ENCODE measurements at regions not wholly inside any gene's neighbourhood (a gene's known extent, or its start where the extent isn't known, plus 50 kb on each side); places are given as distances from the start of the nearest gene placed in this dataset.
"Not testable (repeated sequence)": the region's sequence is repeated elsewhere in the genome, so short reads cannot be mapped to it uniquely, and the experiment has no call there.

DNA sequence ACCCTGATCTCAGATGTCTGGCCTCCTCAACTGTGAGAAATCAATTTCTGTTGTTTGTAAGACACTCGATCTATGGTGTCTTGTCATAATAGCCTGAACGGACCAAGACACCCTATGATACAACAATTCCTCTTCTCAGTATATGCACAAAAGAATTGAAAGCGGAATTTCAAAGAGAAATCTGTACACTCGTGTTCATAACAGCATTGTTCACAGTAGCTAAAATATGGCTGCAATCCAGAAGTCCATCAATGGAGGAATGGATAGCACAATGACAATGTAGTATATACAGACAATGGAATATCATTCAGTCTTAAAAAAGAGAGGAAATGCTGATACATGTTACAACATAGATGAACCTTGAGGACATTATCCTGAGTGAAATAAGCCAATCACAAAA, 354.6 kb downstream of the SFMBT2 start:
- no peak for DNase-seq

DNA sequence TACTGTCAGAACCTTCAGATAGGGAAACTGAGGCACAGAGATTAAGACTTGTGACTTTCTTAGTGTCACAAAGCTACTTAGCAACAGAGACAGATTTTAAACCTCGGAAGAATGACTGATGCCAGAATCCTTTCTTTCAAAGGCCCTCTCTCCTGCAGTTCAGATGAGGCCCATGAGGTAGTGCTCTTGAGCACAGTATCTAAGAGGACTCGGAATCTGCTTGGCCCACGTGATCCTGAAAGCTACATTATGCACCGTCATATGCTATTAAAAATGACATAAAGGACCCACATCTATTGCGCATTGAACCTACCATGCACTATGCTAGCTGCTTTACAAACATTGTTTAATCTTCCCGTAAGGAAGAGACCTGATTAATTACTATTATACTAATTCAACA, 355.9 kb downstream of the SFMBT2 start:
- DNase-seq, result no peak

DNA sequence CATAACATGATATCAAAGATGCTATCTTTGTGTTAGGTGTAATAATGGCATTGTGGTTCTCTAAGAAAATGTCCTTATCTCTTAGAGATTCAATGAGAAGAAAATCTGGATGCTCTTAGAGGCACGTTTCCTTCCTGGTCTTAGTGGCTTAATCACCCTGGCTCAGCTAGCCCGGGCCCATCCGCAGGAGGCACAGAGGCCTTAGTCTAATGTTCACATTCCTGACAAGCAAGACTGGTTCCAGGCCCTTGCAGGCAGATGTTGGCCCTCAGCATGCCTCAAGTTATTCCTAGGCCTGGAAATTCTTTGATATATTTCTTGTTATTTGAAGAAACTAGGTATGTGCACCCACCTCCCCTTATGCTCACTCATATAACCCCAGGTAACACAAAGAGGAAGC, 357.6 kb downstream of the SFMBT2 start:
- no peak for DNase-seq

DNA sequence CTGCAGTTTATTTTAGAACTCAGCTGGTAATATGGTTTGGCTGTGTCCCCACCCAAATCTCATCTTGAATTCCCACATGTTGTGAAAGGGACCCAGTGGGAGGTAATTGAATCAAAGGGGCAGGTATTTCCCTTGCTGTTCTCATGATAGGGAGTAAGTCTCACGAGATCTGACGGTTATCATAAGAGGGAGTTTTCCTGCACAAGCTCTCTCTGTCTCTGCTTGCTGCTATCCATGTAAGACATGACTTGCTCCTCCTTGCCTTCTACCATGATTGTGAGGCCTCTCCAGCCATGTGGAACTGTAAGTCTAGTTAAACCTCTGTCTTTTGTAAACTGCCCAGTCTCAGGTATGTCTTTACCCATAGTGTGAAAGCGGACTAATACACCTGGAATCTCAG, 360.8 kb downstream of the SFMBT2 start:
- DNase-seq, result not testable (repeated sequence)

DNA sequence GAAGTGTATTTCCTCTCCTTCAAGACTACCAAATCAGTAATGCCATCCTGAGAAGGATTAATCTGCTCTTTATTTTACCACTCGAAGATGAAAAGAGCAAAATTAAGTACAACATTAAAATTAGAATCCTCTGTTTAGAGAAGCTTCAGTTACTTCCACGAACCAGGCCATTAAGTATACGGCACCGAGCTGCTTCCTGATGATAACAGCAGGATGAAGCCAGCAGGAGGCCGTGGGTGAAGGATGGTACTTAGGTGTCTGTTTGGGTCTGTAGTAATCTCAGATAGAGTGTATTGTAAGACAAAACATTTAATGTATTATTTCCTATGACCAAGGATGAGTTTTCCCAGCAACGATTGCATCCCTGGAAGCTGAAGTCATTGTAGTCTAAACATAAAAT, 362.8 kb downstream of the SFMBT2 start:
- DNase-seq, result no peak

- no peak for DNase-seq
These were observed 364.2 kb downstream of the SFMBT2 start for GRCh38 chr10:7046615-7047014.

DNA sequence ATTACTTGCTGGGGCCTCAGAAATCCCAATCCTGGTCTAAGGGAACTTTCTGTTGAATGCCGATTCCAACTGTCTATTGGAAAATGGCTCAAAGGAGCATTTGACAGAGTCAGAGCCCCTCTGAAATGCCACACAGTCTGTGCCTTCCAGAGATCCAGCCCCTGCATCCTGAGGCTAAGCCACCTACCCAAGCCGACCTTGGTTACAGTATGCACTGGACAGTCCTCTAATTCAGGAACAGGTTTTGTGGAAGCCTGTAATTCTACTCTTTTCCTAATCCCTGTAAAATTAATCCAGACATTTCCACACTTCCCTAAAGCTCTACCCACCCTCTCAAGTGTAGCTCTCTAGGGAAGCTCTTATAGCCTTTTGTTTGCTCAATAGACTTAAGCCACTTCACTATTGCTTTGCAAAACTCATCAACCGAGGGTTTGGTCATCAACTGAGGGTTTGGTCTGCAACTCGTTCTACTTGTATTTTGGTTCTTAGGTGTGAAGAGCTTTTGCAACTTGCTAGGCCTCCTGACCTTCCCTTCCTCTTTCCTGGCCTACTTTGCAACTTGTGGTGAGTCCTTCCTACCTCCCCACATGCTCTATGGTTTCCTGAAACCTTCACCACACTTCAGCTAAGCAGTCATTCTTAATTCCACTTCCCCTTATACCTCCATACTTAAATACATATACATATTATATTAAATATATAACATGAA, 364.8 kb downstream of the SFMBT2 start:
- no peak for DNase-seq

DNA sequence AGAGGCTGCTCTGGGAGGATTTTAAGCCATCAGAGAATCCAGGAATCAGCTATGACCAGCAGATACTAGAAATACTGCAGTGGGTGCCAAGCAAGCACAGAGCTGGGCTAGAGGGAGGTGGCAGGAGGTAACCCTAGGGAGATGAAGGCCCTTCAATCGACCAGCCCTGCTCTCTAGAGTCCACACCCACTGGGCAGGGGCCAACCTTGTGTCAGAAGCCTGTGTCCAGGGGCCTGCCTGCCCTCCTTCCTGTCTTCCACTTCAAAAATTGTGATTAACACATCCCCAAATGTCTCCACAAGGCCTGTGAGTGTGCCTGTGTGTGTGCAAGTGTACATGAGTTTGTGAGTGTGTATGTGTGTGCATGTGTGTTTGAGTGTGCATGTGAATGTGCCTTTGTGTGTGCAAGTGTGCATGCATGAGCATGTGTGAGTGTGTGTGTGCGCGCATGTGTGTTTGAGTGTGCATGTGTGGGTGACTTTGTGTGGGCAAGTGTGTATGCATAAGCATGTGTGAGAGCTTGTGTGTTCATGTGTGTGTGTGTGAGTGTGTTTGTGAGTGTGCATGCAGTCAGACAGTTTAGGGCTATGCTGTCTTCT, 367.7 kb downstream of the SFMBT2 start:
- no peak for DNase-seq

- no peak for DNase-seq
These were observed 368.3 kb downstream of the SFMBT2 start for GRCh38 chr10:7042419-7043054.

- no peak for DNase-seq
These were observed 368.8 kb downstream of the SFMBT2 start for GRCh38 chr10:7042000-7042399.

GRCh38 chr10:7040681-7041080, 370.2 kb downstream of the SFMBT2 start:
- DNase-seq, result no peak

DNA sequence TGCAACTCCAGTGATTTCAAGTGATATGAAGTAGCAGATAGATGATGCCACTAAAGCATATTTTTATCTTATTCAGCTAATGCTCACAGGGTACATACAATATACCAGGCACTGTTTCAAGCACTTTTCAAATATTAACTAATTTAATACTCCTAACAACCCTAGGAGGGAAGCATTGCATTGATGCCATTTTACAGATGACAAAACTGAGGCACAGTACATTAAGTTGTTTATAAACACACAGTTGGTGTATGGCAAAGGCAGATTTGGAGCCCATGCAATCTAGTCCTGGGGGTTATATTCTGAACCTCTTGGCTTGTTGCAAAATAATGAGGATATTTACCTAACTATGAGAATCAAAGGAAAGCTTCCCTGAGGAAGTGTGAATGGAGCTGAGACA, 371.0 kb downstream of the SFMBT2 start:
- DNase-seq, result no peak

GRCh38 chr10:7038416-7038815, 372.4 kb downstream of the SFMBT2 start:
- no peak for DNase-seq

DNA sequence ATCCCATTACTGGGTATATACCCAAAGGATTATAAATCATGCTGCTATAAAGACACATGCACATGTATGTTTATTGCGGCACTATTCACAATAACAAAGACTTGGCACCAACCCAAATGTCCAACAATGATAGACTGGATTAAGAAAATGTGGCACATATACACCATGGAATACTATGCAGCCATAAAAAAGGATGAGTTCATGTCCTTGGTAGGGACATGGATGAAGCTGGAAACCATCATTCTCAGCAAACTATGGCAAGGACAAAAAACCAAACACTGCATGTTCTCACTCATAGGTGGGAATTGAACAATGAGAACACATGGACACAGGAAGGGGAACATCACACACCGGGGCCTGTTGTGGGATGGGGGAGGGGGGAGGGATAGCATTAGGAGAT, 373.4 kb downstream of the SFMBT2 start:
- not testable (repeated sequence) for DNase-seq

DNA sequence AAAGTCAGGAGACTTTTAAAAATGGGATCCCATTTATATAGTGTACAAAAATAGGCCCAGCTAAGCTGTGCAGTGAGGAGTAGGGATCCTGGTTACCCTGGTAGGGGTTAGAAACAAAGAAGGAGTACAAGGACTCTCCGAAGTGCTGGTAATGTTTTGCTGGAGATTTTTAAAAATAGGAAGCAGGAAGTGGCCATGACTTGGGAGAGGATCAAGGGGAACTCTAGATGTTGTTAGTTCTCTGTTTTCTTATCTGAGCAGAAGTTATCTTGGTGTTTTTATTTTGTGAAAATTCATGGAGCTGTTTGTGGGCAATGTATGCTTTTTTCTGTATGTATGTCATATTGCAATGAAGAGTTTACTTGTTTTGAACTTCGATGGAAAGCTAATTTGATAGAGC, 373.9 kb downstream of the SFMBT2 start:
- DNase-seq, result no peak

GRCh38 chr10:7035126-7035761, 375.6 kb downstream of the SFMBT2 start:
- DNase-seq, result no peak

- no peak for DNase-seq
These were observed 377.8 kb downstream of the SFMBT2 start for GRCh38 chr10:7033031-7033430.

DNA sequence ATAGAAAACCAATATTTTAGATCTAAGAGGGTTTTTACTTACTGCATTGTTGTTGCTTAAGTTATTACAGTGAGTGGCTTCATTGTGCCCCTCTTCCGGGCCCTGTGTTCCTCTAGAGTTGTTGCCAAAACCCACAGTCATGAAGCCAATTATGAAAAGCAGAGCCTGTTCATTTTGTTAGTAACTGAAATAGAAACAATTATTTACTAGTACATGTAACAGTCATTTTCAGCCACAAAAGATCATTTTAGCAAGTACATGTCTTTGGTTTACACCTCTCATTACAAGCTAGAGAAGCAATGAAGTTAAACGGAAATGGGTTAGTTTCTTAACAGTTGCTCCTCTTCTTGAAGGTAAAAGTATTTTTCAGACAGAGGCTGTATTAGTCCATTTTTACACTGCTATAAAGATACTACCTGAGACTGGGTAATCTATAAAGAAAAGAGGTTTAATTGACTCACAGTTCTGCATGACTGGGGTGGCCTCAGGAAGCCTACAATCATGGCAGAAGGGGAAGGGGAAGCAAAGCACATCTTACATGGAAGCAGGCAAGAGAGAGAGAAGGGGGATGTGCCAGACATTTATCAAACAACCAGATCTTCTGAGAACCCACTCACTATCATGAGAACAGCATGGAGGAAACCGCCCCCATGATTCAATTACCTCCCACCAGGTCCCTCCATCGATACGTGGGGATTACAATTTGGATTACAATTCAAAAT, 380.5 kb downstream of the SFMBT2 start:
- DNase-seq, result no peak

- no peak for DNase-seq
These were observed 381.2 kb downstream of the SFMBT2 start for GRCh38 chr10:7029672-7030071.

DNA sequence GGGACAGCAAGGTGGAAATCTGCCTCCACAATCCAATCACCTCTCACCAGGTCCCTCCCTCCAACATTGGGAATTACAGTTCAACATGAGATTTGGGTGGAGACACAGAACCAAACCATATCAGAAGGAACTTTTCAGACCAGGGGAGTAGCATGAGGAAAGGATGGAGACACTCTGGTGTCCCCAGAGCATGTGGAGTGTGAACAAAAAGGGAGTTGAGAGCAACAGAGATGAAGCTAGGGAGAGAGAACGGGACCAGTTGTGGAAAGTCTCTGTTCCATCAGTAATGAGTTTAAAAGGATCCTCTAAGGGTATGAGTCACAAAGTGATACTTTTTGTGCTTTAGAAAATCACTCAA, 382.0 kb downstream of the SFMBT2 start:
- DNase-seq, result no peak

GRCh38 chr10:7027913-7028808, 382.7 kb downstream of the SFMBT2 start:
- DNase-seq, result no peak
